Right lobe of liver (tissue), 4 donors: ENCODE measurements at regions not wholly inside any gene's neighbourhood (a gene's known extent, or its start where the extent isn't known, plus 50 kb on each side); places are given as distances from the start of the nearest gene placed in this dataset.

Experiments
- CTCF ChIP-seq, 4 donors: fragments of 200-600 bp in 3 of 4; fragments of 450-650 bp in 1 of 4; IDR thresholded peaks; one replicate each; pipeline versions ENCODE4 v1.5.1 to v1.8.0; 2016 to 2022; ENCODE audit warnings: antibody characterized with exemption in 4 of 4, mild to moderate bottlenecking in 2 of 4
- POLR2A ChIP-seq: fragments of 450-650 bp; IDR thresholded peaks from one replicate; pipeline ENCODE4 v1.6.1; 2017; ENCODE audit warnings: antibody characterized with exemption, mild to moderate bottlenecking
- donor health status: DM: no; HTN: no; CAD: no.
- donor health status: DM: no; HTN: no; CAD: no.
- donor health status: DM: no; HTN: yes; CAD: no.

- TF ChIP-seq CTCF (IDR thresholded peaks at IDR 0.05) (no peak), POLR2A (no peak)
Measured at GRCh38 chr12:24191117-24191516, 241.6 kb upstream of the SOX5 start.
